GM19193 (cell line): ENCODE measurements at regions not wholly inside any gene's neighbourhood (a gene's known extent, or its start where the extent isn't known, plus 50 kb on each side); places are given as distances from the start of the nearest gene placed in this dataset.

Experiments
- POLR2A ChIP-seq: IDR thresholded peaks from 4 replicates; pipeline ENCODE4 v1.6.1; 2011; ENCODE audit not compliant: insufficient read depth, insufficient read length; ENCODE audit errors: extremely low read depth

DNA sequence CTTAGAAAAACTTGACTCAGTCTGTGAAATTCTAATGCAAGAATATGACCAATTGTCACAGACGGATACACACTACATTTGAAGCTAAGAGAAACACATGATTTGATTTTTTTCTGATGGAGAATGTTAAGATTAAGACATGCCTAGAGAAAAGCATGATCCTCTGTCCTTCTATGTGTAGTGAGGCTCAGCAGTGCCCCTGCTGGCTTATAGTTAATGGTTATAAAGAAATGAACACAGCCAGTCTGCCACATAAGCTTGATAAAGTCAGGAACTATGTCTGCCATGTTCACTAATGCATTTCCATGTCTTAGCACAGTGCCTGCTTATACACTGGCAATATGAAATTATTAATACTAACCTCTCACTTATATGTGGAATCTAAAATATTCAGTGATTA is 168.1 kb upstream of the DAAM1 start:
- no peak for TF ChIP-seq POLR2A

DNA sequence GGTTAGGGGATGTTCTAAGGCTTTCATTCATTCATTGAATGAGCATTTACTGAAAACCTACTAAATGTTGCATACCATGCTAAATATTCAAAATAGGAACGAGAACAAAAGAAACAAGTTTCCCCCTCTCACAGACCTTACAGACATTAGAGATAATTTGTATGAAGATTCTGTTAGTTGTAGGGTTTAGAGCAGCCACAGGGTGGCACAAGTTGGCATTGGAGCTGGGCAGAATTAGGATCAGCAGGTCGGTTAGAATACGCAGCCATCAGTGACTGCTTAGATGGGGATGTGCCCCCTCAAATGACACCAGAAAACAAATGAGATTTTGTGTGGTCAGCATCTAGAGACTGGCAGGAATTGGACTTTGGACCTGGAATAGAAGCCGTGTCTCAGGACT is 166.3 kb upstream of the DAAM1 start:
- TF ChIP-seq POLR2A: no peak

DNA sequence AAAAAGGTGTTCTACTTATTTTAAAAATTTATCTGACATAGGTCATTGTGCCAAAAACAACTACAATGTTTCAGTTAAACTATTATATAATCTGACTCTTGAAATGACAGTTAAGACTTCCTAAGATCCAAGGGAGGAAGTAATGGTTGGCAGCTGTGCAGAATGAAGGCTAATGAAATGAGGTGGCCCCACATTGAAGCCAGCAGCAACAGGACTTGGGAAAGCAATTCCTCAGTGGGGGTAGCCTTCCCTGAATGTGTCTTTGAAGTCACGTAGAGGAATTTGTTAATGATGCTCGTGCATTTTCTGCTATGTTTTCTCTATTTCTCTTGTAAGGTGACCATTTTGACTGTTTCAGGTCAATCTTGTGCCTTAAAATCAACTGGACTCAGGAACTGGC is 162.4 kb upstream of the DAAM1 start:
- TF ChIP-seq POLR2A: no peak

DNA sequence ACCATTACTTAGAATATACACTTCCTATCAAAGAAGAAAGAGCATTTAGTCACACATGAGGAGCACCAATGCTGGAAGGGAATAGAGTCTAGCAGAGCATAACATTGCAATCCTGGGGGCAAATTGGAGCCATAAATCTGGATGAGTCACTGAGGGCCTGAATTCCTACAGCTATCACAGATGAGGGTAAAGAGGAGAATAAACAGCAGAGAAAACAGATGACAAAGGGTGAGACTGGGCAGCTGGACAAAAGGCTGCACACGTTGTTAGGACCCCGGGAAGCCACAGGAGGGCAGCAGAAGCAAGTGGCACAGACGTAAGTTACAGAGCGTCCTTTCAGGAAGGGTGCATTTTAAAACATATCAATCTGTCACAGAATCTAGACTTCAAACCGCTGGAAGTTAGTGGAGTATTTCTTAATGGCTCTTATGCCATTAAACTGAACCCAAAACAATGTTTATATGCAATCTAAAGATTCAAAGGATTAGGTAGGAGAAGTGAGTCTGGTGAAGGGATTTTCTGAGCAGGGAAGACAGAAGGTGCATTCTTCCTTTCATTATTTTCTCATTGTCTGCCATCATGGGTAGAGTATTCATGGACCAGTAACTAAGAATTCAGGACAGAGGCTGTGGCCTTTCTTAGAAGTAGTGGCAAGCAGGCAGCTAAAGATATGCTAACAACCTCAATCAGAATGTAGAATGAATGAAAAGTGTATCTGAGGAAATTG is 159.8 kb upstream of the DAAM1 start:
- no peak for TF ChIP-seq POLR2A

DNA sequence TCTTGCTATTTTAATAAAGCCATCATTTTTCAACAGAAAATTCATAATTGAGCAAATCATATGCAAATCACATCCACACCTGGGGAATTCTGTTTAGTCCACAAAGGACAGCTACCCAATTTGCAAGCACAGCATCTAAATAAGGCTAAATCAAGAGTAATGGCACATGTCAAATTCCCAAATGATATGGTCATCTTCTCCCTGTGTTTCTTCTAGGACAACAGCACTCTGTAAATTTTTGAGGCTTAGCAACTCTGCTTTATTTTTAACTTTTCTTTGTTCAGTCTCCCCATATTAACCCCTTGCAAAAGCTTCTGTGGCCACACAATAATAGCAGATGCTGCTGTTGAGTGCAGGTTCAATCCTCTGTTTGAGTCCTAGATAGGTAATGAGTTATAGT is 155.6 kb upstream of the DAAM1 start:
- TF ChIP-seq POLR2A: no peak

DNA sequence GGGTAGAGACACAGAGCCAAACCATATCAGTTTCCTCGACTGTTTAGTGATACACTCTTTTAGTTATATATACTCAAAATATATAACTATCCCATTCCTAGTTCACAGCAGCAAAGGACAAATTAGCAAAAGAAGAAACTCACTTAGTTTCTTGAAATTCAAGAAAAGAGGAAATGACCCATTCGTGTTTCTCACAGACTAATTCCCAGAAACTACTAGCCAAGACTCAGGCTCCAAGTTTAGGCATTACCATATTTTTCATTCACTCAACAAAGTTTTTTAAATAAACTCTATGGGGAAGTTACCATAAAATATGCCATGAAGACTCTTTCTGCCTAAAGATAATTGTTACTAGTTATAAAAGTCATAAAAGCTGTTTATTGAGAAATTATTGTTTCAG is 152.3 kb upstream of the DAAM1 start:
- no peak for TF ChIP-seq POLR2A

DNA sequence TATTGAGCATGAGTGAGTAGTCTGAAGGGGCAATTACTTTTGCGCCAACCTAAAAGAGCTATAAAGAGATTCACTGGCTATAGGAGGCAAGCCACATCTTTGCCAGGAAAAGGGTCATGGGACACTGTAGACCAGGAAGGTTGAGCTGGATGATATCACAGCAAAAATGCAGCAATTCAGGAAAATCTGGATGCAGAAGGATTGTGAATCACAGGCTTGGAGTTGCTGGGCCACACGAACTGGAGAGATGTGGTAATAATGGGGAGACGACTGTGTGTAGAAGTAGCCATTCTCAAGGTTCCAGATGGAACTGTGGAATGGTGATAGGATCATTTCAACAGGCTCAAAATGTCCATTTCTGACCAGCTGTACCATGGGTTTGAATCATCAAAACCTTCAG is 151.4 kb upstream of the DAAM1 start:
- TF ChIP-seq POLR2A: no peak

DNA sequence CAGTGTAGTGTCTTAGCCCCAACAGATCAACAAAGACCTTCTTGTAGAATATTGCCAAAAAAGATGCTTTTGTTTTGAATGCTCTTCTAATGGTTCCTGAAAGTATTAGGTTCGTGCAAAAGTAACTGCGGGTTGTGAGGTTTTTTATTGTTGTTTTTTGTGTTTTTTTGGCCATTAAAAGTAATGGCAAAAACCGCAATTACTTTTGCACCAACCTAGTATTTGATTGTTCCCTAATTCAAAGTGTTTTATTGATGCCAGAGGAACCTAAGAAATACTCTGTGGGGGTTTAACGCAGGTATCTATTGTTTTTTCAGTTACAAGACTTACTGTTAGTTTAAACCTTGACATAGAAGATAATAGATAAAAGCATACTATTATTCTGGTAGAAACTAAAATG is 150.8 kb upstream of the DAAM1 start:
- TF ChIP-seq POLR2A: no peak

DNA sequence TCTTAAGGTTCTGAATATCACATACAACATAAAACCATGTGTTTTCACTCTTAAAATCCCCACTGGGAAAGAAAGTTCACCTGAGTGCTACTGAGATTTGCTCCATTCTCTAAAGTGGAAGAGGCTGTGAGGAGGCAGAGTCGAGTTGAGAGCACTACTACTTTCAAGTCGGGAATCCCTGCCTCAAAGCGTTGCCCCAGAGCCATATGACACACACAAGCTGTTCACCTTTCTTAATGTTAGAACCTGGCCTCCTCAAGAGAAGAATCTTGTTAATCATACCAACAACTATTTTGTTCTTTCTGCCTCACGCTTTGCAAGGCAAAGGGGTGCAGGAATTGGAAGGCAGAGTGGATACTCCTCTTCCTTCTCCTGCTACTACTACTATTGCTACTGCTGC is 149.7 kb upstream of the DAAM1 start:
- TF ChIP-seq POLR2A: no peak

DNA sequence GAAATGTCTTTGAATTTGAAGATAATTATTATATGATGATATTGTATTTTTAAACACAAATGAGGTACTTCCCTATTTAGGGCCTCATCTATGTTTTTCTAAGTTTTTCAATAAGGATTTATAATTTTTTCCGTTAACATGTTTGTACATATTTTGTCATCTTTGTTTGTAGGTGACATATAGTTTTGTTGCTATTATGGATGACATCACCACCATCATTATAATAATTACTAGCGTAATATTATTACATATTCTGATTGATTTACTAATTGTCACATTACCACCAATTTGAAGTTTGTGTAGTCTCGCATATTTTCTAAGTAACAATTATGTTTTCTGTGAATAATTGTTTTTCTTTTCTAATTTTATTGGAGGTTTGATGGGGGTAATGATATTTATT is 147.2 kb upstream of the DAAM1 start:
- no peak for TF ChIP-seq POLR2A

DNA sequence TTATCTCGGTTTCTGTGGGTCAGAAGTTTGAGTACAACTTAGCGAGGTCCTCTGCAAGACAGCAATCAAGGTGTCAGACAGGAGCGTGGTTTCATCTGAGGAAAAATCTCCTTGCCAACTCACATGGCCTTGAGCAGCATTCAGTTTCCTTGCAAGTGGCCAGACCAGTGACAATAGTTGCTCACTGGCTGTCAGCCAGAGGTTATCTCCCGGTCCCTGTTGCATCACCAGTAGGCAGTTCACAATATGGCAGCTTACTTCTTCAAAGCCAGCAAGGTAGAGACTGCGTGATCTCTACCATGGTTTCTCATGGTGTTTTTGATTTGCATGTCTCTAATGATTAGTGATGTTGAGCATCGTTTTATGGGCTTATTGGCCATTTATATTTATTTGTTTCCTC is 143.8 kb upstream of the DAAM1 start:
- TF ChIP-seq POLR2A: no peak

DNA sequence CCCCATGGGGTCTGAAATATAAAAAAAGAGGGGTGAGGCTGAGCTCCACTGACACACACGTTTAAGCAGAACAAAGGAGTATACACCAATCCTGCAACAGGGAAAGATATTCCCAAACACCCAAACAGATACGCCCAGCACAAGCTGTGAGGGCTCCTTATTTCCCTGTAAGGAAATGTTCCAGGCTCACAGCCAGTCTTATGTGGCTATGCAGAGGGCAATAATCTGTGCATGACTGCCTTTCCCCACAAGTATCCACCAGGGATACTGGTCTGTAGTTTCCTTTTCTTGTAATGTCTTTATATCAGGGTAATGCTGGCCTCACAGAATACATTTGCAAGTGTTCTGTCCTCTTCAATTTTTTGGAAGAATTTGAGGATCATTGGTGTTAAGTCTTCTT is 141.7 kb upstream of the DAAM1 start:
- no peak for TF ChIP-seq POLR2A

DNA sequence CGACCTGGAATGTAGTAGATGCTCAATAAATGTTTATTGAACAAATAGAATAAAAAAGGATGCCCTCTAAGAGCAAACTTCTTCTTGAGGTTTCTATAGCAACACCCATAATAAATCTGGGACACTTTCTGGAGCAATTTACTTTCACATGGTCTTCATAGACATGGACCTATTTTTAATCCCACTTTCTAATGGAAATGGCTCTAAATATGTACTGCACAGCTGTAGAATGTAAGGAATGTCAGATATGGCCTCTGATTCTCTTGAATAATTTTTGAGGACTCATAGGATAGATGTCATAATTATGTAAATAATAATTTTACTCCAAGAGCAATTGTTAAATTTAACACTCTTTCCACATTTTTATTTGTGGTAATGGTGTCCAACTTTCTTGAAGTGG is 133.5 kb upstream of the DAAM1 start:
- no peak for TF ChIP-seq POLR2A

DNA sequence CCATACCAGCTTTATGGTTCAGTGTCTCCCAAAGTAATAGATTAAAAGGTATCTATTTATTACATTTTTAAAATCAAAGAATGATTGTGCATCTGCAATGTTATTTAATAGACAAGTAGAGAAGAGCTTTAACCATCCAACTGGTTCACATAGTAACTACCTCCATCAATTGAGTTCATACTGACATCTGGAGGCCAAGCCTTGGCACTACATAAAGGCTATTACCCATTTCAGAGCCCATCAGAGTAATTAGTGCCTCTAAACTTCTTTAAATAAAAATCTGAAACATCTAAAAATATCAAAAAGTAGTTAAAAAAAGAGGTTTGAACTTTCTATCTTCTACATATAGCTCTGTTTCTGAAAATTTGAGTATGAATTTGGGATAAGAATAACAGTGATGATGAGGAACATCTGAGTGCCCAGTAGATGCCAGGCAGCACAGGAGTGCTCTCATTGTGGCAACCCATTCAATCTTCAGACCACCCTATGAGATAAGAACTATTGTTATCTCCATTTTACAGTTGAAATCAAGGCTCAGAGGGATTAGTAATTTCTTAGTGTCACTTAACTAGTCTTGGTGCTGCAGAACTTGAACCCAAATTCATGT is 132.9 kb upstream of the DAAM1 start:
- TF ChIP-seq POLR2A: no peak

DNA sequence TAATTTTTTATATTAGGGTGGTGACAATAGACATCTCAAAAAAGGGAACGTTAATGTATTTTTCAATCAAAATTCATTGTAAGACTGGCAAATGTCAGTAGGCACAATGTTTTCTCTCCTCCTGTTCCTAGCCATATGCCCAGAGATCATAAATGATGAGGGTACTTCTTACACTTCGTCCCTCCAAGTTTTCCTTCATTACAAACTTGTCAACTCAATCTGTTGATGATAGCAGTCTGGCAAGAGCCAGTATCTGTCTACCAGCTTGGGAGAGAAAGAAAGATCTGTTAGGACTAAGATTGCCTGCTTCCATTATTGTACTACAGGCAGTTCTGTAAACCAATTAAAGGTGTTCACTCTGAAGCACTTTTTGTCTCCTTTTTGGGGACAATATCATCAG is 130.9 kb upstream of the DAAM1 start:
- no peak for TF ChIP-seq POLR2A

DNA sequence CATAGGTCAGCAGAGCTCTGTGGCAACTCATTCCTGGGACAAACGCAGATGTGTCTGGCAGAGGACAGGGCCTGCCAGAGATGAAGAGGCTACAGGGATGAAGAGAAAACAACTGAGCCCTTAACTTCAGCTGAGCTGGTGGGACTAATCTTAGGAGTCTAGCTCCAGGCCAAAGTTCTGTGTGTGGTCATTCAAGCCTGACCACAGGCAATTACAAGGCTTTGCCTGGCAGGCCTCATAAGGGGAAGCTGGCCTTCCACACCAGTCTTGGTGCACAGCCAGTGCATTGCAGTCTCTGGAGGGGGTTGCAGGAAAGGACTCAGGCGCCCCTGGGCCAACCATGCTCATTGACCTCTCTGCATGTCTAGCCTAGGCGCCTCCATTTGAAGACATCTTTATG is 127.6 kb upstream of the DAAM1 start:
- TF ChIP-seq POLR2A: no peak

DNA sequence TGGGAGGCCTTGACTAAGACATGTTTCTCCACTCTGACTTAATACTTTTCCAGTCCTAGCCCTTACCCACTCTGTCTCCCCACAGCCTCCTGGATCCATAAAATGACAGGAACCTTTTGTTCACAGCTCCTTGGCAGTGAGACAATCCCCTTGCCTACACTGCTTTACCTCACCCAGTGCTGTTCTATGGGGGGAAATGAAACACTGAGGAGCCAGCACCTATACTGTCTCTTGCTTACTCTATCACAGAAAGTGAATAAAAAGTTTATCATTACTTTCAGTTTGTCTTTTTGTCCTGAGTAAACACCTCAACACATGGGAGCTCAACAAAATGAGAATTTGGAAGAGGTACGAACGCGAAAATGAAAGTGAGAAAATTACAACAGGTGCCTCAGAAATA is 127.2 kb upstream of the DAAM1 start:
- no peak for TF ChIP-seq POLR2A
